Tibial nerve (tissue), 4 donors: ENCODE measurements at regions not wholly inside any gene's neighbourhood (a gene's known extent, or its start where the extent isn't known, plus 50 kb on each side); places are given as distances from the start of the nearest gene placed in this dataset.

ENCODE experiments used
- DNase-seq, 2 donors: peaks; one replicate each; pipeline ENCODE4 v3.0.0-alpha.2; 2019; ENCODE audit warnings: low spot score in 2 of 2
- H3K27ac ChIP-seq, 4 donors: fragments of 200-600 bp; sonication (generic) in 3 of 4; one replicate each; pipeline ENCODE4 v1.5.1; 2017 to 2019; ENCODE audit warnings: mild to moderate bottlenecking in 1 of 4
- H3K27me3 ChIP-seq, 2 donors: fragments of 200-600 bp; sonication (generic) in 1 of 2; one replicate each; pipeline versions ENCODE4 v1.5.1 to v1.6.0; 2017 to 2019
- H3K36me3 ChIP-seq, 3 donors: fragments of 200-600 bp; sonication (generic); one replicate each; pipeline ENCODE4 v1.5.1; 2018 to 2019
- H3K4me1 ChIP-seq, 4 donors: fragments of 200-600 bp; sonication (generic) in 3 of 4; one replicate each; pipeline ENCODE4 v1.5.1; 2017 to 2019
- H3K4me3 ChIP-seq, 4 donors: fragments of 200-600 bp; sonication (generic) in 3 of 4; one replicate each; pipeline ENCODE4 v1.5.1; 2017 to 2019; ENCODE audit warnings: mild to moderate bottlenecking in 1 of 4, moderate library complexity in 1 of 4
- H3K9me3 ChIP-seq, 4 donors: fragments of 200-600 bp; sonication (generic) in 3 of 4; one replicate each; pipeline ENCODE4 v1.5.1; 2017 to 2019
- EP300 ChIP-seq, 2 donors: sonication (generic); formaldehyde crosslinking; IDR thresholded peaks; one replicate each; pipeline ENCODE4 v1.6.1; 2017; ENCODE audit warnings: antibody characterized with exemption in 2 of 2, mild to moderate bottlenecking in 1 of 2
- POLR2A ChIP-seq, 2 donors: fragments of 450-650 bp; IDR thresholded peaks; one replicate each; pipeline ENCODE4 v1.6.1; 2017; ENCODE audit warnings: antibody characterized with exemption in 2 of 2, mild to moderate bottlenecking in 2 of 2, moderate library complexity in 2 of 2
- WGBS, 2 donors: methylation state at CpG; one replicate each; pipeline ENCODE4 v1.1.5; 2018; 5-methylcytosine and 5-hydroxymethylcytosine counted together
- TF ChIP-seq, protein P1 (sequence below), 5 experiments: fragments of 200-600 bp in 3 of 5; fragments of 450-650 bp in 2 of 5; sonication (generic) in 3 of 5; IDR thresholded peaks; one replicate each; pipeline ENCODE4 v1.5.1; 2016 to 2019; ENCODE audit warnings: antibody characterized with exemption in 5 of 5, mild to moderate bottlenecking in 3 of 5, moderate library complexity in 2 of 5

DNA sequence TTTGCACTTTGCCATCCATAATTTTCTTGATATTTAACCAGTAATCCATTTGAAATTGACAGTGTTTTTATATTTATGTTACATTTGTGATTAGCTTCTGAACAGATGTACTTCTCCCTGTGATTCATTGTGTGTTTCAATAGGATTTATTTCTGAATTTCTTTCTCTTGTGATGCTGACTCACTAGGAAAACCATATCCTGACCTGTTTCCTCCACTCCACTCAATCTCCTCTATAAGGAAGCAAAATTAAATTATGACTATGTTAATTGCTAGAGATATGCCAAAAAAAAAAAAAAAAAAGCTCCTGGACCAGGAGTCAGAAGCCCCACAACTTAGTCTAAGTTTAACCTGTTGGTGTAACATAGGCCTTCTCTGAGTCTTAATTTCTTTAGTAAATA lies 614.6 kb upstream of the SPRY2 start:
- no peaks in the 10 kb centered on the region for H3K36me3 ChIP-seq
- TF ChIP-seq EP300 (IDR thresholded peaks at IDR 0.05) (no peak), POLR2A (IDR thresholded peaks at IDR 0.05) (no peak)
- TF ChIP-seq, protein P1, sequence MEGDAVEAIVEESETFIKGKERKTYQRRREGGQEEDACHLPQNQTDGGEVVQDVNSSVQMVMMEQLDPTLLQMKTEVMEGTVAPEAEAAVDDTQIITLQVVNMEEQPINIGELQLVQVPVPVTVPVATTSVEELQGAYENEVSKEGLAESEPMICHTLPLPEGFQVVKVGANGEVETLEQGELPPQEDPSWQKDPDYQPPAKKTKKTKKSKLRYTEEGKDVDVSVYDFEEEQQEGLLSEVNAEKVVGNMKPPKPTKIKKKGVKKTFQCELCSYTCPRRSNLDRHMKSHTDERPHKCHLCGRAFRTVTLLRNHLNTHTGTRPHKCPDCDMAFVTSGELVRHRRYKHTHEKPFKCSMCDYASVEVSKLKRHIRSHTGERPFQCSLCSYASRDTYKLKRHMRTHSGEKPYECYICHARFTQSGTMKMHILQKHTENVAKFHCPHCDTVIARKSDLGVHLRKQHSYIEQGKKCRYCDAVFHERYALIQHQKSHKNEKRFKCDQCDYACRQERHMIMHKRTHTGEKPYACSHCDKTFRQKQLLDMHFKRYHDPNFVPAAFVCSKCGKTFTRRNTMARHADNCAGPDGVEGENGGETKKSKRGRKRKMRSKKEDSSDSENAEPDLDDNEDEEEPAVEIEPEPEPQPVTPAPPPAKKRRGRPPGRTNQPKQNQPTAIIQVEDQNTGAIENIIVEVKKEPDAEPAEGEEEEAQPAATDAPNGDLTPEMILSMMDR (IDR thresholded peaks at IDR 0.05) = no peak
- no peak overlapping the region for H3K4me3 ChIP-seq
- H3K27me3 ChIP-seq = no peaks in the 10 kb centered on the region
- H3K9me3 ChIP-seq = no peaks in the 10 kb centered on the region
- no peak for DNase-seq
- H3K27ac ChIP-seq = no peak overlapping the region
- H3K4me1 ChIP-seq = no peaks in the 10 kb centered on the region

DNA sequence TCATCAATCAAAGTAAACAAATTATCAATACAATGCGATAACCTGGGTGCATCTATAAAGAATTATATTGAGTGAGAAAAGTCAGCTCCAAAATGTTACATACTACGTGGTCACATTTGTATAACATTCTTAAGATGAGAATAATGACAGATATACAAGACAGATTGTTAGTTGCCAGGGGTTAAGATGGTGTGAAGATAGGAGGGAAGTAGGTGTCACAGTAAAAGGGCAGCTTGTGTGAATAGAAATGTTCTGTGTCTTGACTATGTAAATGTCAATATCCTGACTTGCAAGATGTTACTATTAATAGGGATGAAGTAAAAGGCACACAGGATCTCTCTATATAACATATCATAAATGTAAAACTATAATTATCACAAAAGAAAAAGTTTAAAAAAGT lies 611.2 kb upstream of the SPRY2 start:
- no peaks in the 10 kb centered on the region for H3K9me3 ChIP-seq
- TF ChIP-seq, protein P1 (IDR thresholded peaks at IDR 0.05) = no peak
- TF ChIP-seq EP300 (IDR thresholded peaks at IDR 0.05) (no peak), POLR2A (IDR thresholded peaks at IDR 0.05) (no peak)
- no peaks in the 10 kb centered on the region for H3K4me1 ChIP-seq
- no peaks in the 10 kb centered on the region for H3K36me3 ChIP-seq
- H3K27ac ChIP-seq = no peak overlapping the region
- no peak overlapping the region for H3K4me3 ChIP-seq
- no peak for DNase-seq
- WGBS, 2 donors = 80 to 86% methylated on average over 2 of the region's 2 CpGs
- H3K27me3 ChIP-seq = no peaks in the 10 kb centered on the region

DNA sequence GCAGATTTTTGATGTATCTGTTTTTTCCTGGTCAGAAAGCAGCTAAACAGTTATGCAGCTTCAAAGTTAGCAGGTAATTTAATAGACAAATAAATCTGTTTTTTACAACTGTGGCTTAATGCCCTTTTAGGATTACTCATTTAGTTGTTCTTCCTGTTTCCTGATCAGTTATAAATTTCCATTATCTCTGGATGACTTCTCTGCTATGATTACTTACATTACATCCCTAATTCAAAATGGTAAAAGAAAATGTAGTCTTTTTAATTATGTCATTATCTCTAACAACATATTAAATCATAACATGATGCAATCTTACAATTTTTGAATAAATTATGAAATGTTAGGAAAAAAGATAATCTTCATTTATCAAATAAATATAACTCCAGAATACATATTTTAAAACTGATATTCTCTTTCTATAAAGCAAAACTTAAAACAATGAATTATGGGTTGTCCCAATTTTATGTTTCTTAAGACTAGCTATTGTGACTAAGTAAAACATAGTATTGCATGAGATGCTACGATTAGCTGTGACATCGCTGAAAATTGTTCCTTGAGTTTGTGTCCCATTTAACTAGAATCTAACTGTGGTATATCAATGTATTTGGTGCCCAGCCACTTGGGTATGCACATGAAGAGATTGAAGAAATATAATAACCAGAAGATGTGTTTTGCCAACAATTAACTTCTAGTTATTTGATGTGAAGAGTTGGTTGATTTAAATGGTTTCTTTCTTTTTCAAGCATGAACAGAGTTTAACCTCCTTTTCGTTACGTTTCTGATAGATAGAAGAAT lies 605.3 kb upstream of the SPRY2 start:
- no peak overlapping the region for H3K4me3 ChIP-seq
- no peaks in the 10 kb centered on the region for H3K9me3 ChIP-seq
- H3K27me3 ChIP-seq = no peaks in the 10 kb centered on the region
- H3K36me3 ChIP-seq = no peaks in the 10 kb centered on the region
- TF ChIP-seq EP300 (IDR thresholded peaks at IDR 0.05) (no peak), POLR2A (IDR thresholded peaks at IDR 0.05) (no peak)
- TF ChIP-seq, protein P1 (IDR thresholded peaks at IDR 0.05) = no peak
- H3K27ac ChIP-seq = no peak overlapping the region
- DNase-seq = no peak
- WGBS, 2 donors = 65 to 79% methylated on average over 4 of the region's 4 CpGs
- H3K4me1 ChIP-seq = peaks cover 0 to 6% (median 0%) of the 10 kb centered on the region in 4 donors

DNA sequence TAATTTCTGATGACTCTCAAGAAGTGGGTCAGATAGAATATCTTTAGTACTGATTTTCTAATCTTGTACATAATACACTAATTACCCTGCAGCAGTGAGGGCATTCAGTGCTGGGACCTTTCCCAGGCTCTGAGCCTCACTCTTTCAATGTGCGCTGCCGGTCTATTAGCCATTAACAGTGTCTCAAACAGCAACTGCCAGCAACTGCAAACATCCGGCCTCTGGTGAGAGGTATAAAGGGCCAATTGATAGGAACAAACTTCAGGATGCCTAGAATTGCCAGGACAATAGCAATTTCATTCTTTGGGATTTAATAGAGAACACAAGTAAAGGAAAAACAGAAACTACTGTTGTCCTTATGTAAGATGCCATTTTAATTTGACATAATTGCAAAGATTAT lies 604.4 kb upstream of the SPRY2 start:
- Histone ChIP-seq H3K27ac (no peak overlapping the region), H3K4me3 (no peak overlapping the region), H3K27me3 (no peaks in the 10 kb centered on the region), H3K36me3 (no peaks in the 10 kb centered on the region), H3K9me3 (no peaks in the 10 kb centered on the region), H3K4me1 (peaks cover 0 to 6% (median 0%) of the 10 kb centered on the region in 4 donors)
- TF ChIP-seq, protein P1 (IDR thresholded peaks at IDR 0.05) = no peak
- TF ChIP-seq EP300 (IDR thresholded peaks at IDR 0.05) (no peak), POLR2A (IDR thresholded peaks at IDR 0.05) (no peak)
- 25 to 30% methylated on average over 3 of the region's 3 CpGs for WGBS, 2 donors
- DNase-seq = no peak

DNA sequence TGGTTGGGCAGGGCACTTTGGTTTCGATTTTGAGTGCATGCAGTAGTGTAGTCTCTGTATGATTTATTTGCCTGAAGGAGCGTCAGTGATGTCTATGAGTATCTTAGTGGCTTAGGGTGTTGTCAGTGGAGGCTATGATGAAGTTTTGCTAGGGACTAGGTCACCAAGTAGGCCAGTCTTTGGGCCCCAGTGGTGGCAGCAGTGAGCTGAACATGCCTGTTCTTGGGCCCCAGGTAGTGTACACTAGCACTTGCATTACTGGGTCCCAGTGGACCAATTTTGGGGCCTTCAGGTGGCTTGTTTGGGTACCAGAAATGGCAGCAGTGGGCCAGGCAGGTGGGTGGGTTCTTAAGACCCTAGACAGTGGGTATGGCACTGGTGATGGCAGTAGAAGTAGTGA lies 598.7 kb upstream of the SPRY2 start:
- H3K4me1 ChIP-seq = no peaks in the 10 kb centered on the region
- H3K4me3 ChIP-seq = no peak overlapping the region
- 93 to 96% methylated on average over 2 of the region's 2 CpGs for WGBS, 2 donors
- DNase-seq = no peak
- H3K27me3 ChIP-seq = no peaks in the 10 kb centered on the region
- no peaks in the 10 kb centered on the region for H3K9me3 ChIP-seq
- no peak overlapping the region for H3K27ac ChIP-seq
- no peaks in the 10 kb centered on the region for H3K36me3 ChIP-seq
- TF ChIP-seq POLR2A (IDR thresholded peaks at IDR 0.05) = no peak
